ENCODE measurements at regions not wholly inside any gene's neighbourhood (a gene's known extent, or its start where the extent isn't known, plus 50 kb on each side); places are given as distances from the start of the nearest gene placed in this dataset.

DNA sequence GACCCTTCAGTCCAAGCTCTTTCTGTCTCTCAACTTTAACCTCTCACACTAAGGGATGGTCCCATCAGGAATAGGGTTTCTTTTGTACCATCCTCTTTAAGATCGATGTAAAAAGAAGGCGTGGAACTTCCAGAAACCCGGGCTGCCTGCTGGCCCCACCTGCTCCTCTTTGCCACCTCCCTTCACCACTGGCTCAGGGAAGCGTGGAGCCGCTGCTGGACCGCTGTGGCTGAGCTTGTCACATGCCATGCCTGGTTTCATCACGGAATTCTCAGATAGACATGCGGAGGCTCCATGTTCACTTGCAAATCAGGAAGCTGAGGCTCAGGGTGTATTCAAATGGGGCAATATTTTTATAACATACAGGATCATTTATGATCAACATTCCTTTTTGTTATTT is 399.7 kb downstream of the BRD1 start:
- no peak for DNase-seq

DNA sequence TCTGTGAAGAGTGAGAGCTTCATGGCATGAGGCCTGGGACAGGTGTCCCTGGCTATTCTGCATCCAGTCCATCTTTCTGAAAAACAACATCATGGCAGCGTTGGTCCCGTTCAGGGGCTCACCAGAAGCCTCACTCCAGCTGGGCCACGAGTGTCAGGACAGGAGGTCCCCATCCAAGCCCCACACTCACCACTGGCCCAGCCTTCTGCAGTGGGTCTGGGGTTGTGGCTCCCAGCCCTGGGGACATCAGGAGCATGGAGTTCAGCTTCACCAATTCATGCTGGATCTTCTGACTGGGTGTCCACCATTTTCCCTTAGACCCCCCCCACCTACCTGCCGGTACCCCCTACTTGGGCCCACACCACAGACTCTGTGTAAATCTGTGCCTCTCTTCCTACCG is 400.3 kb downstream of the BRD1 start:
- DNase-seq = no peak

DNA sequence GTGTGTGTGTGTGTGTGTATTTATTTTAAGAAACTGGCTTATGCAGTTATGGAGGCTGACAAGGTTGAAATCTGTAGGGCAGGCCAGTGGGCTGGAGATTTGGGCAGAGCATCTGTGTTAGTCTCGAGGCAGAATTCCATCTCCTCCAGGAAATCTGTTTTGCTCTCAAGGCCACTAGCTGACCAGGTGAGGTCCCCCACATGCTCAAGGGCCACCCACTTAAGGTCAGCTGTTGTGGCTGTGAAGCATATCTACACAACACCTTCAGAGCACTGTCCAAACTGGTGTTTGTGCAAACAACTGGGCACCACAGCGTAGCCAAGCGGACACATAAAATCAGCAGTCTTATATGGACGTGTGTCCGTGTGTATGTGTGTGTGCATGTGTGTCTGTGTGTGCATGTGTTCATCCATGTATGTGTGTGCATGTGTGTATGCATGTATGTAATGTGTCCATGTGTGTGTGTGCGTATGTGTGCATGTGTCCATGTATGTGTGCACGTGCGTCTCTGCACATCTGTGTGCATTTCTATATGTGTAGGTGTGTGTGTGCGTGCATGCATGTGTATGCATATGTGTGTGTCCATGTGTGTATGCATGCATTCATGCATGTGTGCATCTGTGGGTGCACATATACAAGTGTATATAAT is 400.9 kb downstream of the BRD1 start:
- no peak for DNase-seq

DNA sequence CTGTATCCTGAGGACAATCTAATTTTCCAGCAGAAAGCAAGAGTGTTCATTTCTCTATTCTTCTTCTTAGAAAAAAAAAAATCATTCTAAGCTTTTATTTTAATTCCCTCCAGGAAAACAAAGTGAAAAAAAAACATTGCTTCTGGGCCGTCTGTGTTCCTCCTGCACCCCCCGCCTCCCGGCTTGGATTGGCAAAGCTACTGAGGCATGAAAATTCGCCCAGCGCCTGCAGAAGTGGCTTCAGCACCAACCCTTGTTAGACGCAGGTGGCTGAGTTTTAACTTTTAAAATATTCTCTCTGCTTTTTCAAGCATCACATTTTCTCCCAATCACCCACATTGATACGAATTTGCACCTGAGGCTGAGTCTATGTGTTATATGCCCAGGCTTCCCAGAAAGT is 401.6 kb downstream of the BRD1 start:
- no peak for DNase-seq

DNA sequence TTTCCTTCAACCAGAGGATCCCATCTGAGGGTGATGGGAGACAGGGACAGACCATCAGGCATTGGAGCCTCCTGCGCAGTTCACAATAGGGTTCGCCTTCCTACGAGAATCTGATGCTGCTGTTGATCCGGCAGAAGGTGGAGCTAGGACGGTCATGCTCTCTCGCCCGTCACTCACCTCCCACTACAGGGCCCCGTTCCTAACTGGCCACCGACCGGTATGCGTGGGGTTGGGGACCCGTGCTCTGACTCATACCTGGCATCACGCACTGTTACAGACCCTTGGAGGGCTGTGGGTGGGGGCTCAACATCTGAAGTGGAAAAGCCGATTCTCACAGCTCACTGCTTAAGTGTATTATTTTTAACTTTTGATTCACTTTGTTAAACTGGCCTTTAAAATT is 402.3 kb downstream of the BRD1 start:
- no peak for DNase-seq

DNA sequence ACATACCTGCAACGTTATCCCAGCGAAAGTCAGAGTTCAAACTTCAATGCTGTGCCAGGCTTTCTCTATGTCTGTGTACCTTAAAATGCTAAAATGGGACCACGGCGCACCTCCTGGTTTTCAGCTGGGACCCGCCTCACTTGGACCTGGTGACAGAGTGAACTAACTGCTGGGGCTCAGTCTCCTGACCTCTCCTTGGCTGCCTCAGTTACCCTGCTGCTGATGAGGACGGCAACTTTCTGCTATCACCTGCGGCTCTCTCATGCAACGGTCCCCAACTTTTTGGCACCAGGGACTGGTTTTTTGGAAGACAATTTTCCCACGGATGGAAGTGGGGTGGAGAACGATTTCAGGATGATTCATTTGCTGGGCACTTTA is 402.8 kb downstream of the BRD1 start:
- DNase-seq = no peak

DNA sequence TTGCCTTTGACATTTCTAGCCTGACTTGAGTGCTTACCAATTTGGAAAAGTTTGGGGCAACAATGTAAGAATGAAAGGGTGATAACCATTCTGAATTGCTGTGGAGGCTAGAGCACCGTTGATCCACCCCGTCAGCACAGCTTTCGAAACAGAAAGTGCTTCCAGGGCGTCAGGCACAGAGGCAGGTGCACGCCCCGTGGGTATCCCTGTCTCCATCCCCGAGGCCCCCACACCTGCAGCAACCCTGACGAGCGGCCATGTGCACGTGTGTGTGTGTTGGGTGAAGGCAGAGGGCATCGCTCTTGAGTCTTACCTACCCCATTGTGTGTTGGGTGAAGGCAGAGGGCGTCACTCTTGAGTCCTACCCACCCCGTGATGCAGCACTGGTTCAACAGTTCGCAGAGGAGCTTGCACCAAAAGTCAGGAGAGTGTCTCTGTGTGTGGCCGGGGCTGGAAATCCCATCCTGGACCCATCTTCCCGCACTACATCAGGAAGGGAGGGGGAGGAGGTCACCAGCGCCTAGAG is 404.5 kb downstream of the BRD1 start:
- no peak for DNase-seq

DNA sequence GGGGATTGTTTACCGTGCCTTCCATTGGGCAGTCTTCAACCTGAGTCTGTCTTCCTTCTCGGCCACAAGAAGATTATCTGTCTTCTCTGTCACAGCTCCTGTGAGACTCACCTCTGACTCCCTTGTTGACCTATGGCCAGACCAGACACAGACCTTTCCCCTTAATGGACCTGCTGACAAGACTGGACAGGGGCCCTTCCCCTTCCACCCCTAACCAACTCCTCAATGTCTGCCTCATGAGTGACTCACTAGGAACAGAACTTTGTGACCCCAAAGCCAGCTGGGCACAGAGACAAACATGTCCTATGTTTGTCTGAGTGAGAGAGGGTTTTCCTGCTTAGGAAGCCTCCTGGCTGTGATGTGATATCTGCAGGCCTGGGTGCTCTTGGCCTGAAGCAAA is 405.0 kb downstream of the BRD1 start:
- DNase-seq = no peak

DNA sequence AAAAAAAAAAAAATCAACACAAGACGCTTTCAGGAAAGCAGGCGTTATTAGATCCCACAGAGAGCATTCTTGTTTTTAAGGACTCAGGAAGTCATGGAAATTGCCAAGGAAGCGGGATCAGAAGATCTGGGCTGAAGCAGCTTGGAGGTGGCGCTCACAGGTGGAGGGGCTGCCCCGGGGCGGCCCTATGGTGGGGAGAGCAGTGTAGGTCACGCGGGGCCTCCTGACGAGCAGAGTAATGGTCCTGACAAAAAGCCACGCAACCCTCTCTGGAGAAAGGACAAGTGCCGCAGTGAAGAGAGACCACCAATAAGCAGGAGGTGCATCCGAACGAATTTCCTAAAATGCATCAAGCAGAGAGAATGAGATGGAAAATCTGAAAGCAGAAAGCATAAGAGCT is 407.0 kb downstream of the BRD1 start:
- DNase-seq = no peak

DNA sequence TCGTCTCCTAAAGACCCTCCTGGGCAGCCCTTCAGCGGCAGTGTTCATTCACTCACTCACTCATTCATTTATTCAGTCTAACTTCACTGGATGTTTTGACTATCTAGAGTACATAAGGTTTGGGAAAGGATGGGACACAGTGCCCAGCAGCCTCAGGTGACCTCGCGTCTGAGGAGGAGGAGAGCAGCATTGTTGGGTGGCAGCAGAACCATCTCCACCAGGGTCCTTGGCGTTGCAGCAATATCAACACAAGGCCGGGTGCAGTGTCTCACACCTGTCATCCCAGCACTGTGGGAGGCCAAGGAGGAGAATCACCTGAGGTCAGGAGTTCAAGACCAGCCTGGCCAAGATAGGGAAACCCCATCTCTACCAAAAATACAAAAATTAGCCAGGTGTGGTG is 408.0 kb downstream of the BRD1 start:
- DNase-seq = no peak

DNA sequence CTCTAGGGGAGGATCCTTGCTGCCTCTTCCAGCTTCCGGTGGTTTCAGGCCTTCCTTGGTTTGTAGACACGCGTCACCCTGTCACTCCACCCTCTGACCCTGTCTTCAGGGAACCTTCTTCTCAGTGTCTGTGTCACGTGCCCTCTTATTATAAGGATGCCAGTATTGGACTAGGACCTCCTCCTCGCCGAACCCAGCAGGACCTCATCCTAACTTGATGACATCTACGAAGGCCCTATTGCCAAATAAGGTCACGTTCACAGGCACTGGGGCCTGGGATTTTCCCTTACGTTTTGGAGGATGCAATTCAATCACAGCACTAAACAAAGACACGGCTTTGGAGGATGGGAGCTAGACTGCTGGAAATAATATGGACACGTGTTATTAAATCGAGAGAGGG is 408.7 kb downstream of the BRD1 start:
- DNase-seq = no peak

DNA sequence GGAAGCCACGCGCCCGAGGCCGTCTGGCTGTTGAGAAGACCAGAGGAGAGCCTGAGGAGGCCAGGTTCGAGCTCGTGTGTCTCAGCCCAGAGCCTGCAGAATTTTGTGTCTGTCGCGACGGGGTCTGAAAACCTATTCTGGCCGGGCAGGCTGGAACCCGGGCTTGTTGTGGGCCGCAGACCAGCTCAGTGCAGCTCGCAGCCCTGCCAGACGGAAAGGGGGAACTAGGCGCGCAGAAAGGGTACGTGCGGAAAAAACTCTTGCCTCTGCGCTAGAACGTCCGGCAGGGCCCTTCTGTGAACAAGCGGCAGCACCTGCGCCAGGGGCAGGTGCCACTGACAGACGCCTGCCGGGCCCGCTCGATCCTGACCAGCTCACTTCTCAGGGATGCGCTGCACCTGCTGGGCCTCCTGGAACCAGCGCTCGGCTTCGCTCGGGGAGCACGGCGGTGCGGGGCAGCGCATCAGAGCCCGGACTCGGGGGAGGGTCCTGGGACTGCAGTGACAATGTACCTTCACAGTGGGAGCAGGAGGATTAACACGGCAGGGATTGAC is 409.3 kb downstream of the BRD1 start:
- no peak for DNase-seq

DNA sequence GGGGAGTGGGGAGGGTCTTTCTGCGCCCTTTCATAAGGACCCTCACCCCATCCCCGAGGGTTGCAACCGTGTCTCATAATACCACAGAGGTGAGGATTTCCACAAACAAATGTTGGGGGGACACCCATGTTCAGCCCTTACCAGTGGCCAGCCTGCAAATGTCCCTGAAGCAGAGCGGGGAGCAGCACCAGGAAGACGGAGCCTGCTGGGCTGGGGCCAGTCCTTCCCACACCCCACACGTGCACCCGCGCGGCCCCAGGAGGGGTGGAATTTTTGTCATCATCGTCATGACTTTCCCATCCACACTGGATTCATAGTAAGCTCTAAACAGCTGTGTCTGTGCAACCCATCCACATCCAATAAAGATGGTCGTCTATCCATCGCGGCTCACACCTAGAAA is 409.8 kb downstream of the BRD1 start:
- DNase-seq = no peak

DNA sequence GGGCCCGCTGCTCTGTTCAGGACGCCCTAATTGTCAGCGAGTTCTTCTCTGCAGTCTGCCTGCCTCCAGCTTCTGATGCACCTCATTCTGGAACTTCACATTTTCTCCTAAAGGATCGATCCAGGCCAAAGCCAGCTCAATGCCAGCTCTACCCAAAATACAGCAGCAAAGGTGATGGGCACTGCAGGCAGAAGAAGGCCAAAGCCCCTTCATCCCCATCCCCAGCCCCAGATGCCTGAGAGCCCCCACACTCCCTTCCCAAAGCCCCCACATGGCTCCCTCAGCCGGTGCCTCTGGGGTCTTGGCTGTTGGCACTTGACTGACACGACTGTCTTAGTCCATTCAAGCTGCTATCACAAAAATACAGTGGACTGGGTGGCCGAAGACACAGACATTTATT is 410.3 kb downstream of the BRD1 start:
- DNase-seq = no peak

DNA sequence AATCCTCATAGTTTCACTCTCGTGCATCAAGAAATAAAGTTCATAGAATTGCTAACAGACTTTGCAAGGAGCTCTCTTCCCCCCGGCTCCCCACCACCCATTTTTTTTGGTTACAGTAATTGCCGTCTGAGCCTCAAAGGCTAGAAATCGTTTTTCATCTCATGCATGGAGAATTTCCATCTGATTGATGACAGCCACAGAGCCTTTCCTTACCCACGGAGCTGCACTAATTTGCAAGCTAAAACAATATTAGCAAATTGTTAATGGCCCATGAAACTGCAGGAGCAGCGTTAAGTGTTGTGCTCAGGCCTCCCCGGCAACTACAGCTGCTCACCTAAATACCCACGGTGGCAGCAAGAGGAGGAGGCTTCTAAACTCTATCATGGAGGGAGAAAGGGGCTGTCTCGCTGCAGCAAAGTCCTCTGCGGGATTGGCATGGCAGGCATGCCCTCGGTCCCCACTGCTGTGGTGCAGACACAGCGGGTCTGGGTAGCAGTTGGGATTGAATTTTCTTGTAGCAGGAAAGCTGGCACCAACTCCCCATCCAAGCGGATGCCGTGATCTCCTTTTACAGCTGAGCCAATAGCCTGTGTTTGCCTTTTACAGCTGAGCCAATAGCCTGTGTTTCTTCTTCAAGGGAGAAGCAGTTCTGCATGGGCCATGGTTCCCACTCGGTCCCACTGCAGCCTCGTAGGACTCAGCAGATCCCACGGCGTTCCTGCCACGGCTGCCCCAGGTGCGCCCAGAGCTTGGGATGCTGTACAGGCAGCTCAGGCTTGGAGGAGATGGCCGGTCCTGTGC is 412.3 kb downstream of the BRD1 start:
- DNase-seq = no peak

DNA sequence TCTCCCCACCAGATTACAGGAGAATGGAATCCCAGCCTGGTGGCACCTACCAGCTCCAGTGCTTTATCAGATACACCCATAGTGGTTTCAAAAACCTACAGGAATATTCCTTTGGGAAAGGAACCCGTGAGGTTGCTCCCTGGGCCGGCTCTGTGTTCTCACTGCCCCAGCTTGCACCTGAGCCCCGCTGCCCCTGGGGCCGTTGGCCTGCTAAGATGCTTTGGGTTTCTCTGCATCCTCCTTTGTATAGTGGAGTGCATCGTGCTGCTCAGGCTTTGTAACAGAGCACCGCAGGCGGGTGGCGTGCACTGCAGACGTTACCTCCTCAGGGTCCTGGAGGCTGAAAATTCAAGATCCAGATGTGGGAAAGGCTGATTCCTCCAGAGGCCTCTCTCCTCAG is 414.1 kb downstream of the BRD1 start:
- DNase-seq = no peak

DNA sequence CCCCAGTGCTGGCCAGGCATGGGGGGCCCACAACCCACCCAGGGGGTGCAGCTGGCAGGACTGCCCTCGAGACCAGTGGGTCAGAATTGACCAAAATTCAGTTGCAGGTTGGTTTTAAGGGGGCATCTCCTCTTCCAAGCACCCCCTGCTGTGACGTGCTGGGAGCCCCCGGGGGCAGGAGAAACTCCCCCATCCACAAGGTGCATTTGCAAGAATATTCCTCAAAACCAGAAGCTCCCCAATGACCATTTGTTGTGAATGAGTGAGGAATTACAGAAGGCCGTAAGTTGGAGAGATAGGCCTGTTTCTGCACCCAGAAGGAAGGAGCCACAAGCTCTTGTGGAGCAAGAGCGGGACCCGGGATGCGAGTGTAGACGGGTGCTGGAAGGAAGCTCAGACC is 414.5 kb downstream of the BRD1 start:
- DNase-seq = no peak

DNA sequence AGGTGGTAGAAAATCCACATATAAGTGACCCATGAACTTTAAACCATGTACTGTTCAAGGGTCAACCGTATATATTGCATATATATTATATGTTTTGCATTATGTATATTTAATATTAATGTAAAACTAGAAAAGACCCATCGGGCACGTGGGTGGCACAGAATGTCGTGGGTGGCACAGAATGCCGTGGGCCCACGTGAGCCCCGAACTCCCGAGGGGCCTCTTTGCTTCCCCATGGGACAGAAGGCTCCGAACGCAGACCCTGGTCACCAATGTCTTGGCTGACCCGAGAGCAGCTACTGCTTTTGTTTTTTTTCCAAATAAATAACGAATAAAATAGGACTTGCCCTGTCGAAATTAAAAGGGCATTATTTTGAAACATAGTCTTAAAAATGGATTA is 415.4 kb downstream of the BRD1 start:
- DNase-seq = no peak

DNA sequence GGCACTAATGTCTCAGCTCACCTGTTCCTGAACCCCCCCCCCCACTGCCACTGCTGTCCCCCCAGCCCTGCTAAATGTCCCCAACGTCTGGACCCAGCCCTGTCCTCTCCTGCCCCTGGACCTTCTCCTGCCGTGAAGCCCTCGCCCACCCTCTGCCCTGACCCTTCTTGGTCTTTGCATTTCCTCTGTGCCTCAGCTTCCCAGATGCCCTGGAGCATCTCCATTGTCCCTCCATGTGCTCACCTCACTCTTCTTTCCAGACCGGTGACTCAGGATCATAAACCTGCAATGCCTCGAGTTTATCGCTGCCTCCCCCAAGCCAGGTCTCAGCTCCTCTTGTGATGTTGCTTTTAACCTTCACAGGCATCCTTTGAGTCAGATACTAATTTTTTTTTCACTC is 416.4 kb downstream of the BRD1 start:
- DNase-seq = no peak

DNA sequence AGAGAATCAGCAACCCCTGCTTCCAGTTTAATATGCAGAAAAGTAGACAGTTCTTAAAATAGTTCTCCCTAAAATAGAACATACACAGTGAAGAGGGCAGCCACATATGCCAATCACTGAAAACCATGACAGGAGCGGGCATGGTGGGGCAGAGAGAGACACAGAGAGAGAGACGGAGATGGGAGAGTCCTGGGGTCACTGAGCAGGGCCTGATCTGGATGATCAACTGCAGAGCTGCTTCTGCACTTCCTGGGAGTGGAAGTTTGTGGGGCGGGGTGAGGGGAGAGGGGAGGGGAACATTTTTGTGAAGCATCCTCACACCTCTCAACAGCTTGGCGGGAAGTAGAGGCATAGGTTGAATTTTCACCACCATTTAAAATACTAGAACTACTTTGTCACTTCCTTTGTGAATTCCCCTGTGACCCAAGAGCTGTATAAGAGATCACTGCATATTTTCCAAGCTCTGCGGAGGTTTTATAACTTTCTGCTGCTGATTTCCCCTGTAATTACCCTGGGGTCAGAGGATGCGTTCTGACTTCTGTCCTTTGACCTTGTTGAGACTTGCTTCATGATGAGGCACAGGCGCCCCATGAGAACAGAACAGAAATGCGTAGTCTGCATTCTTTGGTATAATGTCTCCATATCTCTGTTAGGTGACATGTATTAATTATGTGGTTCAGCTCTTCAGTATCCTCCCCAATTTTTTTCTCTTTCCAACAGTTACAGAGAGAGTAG is 419.4 kb downstream of the BRD1 start:
- no peak for DNase-seq

DNA sequence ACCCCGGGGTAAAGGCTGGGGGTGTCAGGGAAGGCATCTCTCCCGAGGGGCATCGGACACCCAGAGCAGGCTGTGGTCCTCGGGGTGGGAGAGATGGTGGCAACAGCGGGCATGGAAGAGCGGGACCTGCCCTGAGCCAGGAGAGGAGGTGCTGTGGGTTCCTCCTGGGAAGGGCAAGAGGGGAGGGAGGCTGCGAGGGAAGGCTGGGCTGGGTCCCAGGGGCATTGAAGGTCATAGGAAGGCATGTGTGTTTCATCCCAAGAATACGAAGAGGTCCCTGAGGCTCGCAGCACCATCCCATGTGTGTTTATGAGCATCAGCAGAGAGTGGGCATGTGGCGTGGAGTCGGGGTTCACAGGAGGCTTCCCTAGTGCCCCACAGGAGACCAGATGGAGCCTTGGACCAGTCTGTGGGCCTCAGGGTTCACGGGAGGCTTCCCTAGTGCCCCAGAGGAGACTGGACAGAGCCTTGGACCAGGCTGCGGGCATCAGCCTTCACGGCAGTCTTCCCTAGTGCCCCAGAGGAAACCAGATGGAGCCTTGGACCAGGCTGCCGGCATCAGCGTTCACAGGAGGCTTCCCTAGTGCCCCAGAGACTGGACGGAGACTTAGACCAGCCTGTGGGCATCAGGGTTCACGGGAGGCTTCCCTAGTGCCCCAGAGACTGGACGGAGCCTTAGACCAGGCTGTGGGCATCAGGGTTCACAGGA is 420.6 kb downstream of the BRD1 start:
- no peak for DNase-seq

DNA sequence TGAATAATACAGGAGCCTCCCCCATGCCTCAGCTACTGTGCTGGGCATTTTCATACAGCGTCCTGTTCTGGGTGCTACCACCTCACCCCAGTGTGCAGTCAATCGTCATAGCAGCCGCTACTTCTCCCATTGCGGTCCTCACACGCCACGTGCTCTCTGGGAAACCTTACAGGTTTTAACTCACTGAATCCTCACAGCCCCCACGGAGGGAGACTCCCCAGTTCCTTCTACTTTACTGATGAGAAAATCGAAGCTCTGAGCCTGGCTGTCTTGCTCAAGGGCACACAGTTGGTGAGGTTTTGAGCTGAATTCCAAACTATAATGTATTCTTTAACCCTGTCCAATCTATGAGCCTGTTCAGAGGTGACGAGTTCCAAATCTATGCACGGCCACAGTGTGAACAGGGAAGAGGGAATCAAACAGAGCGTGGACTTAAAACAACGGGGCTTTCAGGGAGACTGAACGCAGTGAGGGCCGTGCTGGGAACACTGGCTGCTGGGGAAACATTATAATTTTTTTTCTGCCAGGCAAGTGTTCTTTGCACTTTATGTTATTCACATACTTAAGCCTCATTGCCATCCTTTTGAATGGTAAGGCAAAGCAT is 421.5 kb downstream of the BRD1 start:
- DNase-seq = no peak

DNA sequence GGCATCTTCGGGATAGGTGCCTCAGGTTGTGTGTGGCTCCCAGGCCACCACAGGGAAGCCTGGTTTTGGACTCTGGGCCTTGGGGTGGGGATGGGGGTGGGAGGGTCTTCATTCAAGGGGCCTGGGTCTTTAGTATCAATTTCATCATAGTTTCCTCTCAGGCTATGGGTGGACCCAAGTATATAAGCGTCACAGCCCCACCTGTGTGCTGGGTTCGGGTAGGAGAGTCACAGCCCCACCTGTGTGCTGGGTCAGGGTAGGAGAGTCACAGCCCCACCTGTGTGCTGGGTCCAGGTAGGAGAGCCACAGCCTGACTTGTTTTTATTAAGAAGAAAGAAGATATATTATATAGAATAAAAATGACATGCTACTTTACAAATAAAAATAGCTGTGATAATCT is 422.1 kb downstream of the BRD1 start:
- no peak for DNase-seq

Measured in inflammatory macrophage treated with lipopolysaccharide for 1 hour (primary cell).